ENCODE measurements at regions not wholly inside any gene's neighbourhood (a gene's known extent, or its start where the extent isn't known, plus 50 kb on each side); places are given as distances from the start of the nearest gene placed in this dataset.
"Not testable (repeated sequence)": the region's sequence is repeated elsewhere in the genome, so short reads cannot be mapped to it uniquely, and the experiment has no call there.

DNA sequence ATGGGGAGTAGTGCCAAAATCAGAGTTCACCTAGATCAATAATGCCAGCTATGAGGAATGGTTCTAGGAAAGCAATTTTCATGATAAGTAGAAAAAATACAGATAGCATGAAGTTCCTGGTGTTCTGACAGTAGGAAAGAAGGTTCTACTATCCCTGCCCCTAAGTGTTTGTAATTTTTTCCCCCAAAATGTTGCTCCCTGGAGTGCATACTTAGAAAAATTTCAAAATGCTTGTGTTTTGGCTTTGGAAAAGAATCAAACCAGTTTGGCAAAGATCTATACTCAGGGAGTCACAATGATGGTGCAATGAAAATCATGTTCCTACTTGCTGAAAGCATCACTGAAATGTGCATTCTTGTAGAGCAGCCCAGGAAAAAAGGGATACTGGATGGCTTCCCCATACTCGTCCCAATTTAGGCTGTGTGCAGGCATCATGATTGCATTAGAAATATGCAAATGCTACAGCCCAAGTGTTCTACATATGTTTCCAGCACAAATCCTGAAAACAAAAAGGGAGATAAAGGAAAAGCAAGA lies 74.7 kb downstream of the LPAR4 start:
- Histone ChIP-seq H3K9me3 (ENCODE audit: low read depth) (no peaks in the 10 kb centered on the region), H3K4me3 (no peak overlapping the region), H3K4me1 (ENCODE audit: low read depth) (no peaks in the 10 kb centered on the region), H3K27me3 (no peaks in the 10 kb centered on the region), H3K36me3 (no peaks in the 10 kb centered on the region), H3K27ac (no peak overlapping the region)
- TF ChIP-seq, protein P1, sequence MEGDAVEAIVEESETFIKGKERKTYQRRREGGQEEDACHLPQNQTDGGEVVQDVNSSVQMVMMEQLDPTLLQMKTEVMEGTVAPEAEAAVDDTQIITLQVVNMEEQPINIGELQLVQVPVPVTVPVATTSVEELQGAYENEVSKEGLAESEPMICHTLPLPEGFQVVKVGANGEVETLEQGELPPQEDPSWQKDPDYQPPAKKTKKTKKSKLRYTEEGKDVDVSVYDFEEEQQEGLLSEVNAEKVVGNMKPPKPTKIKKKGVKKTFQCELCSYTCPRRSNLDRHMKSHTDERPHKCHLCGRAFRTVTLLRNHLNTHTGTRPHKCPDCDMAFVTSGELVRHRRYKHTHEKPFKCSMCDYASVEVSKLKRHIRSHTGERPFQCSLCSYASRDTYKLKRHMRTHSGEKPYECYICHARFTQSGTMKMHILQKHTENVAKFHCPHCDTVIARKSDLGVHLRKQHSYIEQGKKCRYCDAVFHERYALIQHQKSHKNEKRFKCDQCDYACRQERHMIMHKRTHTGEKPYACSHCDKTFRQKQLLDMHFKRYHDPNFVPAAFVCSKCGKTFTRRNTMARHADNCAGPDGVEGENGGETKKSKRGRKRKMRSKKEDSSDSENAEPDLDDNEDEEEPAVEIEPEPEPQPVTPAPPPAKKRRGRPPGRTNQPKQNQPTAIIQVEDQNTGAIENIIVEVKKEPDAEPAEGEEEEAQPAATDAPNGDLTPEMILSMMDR (IDR thresholded peaks at IDR 0.05; ENCODE audit: low read depth, low read length): no peak
- DNase-seq (ENCODE audit: low read depth in 1 of 2, low spot score in 1 of 2): no peak

DNA sequence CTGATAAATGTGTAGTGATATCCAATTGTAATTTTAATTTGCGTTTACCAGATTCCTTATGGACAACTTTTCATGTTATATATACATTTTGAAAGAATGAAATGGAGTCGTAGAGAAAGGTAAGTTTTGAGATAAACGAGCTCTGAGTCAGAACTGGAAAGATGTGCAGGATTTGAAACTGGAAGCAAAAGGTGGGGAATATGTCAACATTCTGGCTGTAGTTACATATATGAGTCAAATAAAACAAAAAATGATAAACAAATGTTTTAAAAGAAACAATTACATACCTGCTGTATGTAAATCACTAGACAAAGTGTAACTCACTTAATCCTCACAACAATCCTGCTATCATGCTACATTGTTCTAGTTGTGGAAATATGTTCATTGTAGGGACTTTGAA lies 84.0 kb downstream of the LPAR4 start:
- Histone ChIP-seq H3K9me3 (ENCODE audit: low read depth) (no peaks in the 10 kb centered on the region), H3K4me3 (no peak overlapping the region), H3K27me3 (no peaks in the 10 kb centered on the region), H3K27ac (no peak overlapping the region), H3K4me1 (ENCODE audit: low read depth) (no peaks in the 10 kb centered on the region), H3K36me3 (no peaks in the 10 kb centered on the region)
- no peak for DNase-seq (ENCODE audit: low read depth in 1 of 2, low spot score in 1 of 2)
- TF ChIP-seq, protein P1 (IDR thresholded peaks at IDR 0.05; ENCODE audit: low read depth, low read length): no peak

DNA sequence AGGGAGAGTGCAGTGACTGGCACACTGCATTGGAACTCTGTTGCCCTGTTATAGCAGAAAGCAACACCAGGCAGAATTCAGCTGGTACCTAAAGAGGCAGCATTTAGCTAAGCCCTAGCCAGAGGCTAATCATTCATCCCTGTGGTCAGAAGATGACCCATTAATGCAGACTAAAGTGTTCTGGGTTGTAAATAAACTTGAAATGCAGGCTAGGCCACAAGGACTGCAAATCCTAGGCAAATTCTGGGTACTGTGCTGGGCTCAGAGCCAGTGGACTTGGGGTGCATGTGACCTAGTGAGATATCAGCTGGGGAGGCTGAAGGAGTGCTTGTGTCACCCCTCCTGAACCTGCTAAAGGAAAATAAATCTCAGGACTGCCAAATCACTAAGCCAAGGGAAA lies 91.2 kb downstream of the LPAR4 start:
- no peak for DNase-seq (ENCODE audit: low read depth in 1 of 2, low spot score in 1 of 2)
- no peaks in the 10 kb centered on the region for H3K27me3 ChIP-seq
- H3K36me3 ChIP-seq: no peaks in the 10 kb centered on the region
- no peak overlapping the region for H3K4me3 ChIP-seq
- H3K9me3 ChIP-seq (ENCODE audit: low read depth): no peaks in the 10 kb centered on the region
- TF ChIP-seq, protein P1 (IDR thresholded peaks at IDR 0.05; ENCODE audit: low read depth, low read length): no peak
- H3K4me1 ChIP-seq (ENCODE audit: low read depth): no peaks in the 10 kb centered on the region
- no peak overlapping the region for H3K27ac ChIP-seq

DNA sequence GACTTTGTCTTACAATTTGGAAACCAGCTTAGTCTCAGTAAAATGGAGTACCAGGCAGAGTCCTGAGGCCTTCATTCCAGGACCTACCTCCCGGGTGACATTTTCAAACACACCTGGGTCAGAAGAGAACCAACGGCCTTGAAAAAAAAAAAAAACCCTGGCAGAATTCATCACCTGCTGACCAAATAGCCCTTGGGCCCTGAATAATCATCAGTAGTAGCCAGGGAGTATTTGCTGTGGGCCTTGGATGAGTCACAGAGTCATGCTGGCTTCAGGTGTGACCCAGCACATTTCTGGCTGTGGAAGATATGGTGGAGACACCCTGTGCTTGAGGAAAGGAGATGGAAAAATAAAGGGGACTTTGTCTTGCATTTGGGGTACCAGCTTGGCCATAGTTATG lies 92.2 kb downstream of the LPAR4 start:
- TF ChIP-seq, protein P1 (IDR thresholded peaks at IDR 0.05; ENCODE audit: low read depth, low read length): no peak
- DNase-seq (ENCODE audit: low read depth in 1 of 2, low spot score in 1 of 2): no peak

DNA sequence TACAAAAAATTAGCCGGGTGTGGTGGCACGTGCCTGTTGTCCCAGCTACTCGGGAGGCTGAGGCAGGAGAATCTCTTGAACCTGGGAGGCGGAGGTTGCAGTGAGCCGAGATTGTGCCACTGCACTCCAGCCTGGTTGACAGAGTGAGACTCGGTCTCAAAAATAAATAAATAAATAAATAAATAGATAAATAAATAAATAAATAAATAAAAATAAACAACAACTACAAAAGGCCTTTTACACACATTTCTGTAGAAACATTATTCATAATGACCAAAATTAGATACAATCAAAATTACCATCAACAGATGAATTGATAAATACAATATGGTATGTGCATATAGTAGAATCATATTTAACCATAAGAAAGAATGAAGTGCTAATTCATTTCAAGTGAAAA lies 96.7 kb downstream of the LPAR4 start:
- DNase-seq (ENCODE audit: low read depth in 1 of 2, low spot score in 1 of 2); H3K27ac ChIP-seq; H3K36me3 ChIP-seq; H3K27me3 ChIP-seq; H3K4me3 ChIP-seq; H3K4me1 ChIP-seq (ENCODE audit: low read depth); H3K9me3 ChIP-seq (ENCODE audit: low read depth): not testable (repeated sequence)

More for the DNA sequence above, 92.2 kb downstream of the LPAR4 start:
- H3K27ac ChIP-seq: no peak overlapping the region
- no peaks in the 10 kb centered on the region for H3K27me3 ChIP-seq
- H3K4me1 ChIP-seq (ENCODE audit: low read depth): no peaks in the 10 kb centered on the region
- no peak overlapping the region for H3K4me3 ChIP-seq
- H3K9me3 ChIP-seq (ENCODE audit: low read depth): no peaks in the 10 kb centered on the region
- no peaks in the 10 kb centered on the region for H3K36me3 ChIP-seq

DNA sequence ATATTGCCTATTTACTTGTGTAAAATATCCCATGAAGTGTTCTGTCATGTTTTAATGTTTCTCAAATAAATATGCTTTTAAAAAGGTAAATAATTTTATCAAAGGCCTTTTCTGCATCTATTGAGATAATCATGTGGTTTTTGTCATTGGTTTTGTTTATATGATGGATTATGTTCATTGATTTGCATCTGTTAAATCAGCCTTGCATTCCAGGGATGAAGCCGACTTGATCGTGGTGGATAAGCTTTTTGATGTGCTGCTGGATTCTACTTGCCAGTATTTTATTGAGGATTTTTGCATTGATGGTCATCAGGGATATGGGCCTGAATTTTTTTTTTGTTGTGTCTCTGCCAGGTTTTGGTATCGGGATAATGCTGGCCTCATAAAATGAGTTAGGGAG lies 63.9 kb upstream of the P2RY10 start:
- not testable (repeated sequence) for H3K4me1 ChIP-seq (ENCODE audit: low read depth); H3K27me3 ChIP-seq; H3K36me3 ChIP-seq; H3K9me3 ChIP-seq (ENCODE audit: low read depth); H3K27ac ChIP-seq; DNase-seq (ENCODE audit: low read depth in 1 of 2, low spot score in 1 of 2); H3K4me3 ChIP-seq

DNA sequence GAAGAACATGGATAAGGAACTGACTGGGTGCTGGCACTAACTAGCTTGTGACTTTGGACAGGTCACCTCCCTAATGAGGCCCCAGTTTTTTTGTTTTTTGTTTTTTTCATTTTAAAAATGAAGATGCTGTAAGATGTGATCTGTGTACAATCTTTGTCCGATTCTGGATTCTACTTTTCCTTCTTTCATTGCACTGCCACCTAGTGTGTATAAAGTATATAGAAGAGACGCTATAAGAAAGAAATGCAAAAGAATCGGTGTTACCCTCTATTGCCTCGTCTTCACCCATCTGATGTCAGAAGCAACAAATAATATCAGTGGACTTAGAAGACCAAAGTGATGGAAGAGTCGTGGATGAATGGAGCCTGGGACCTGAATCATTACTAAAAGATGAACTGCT lies 58.6 kb upstream of the P2RY10 start:
- Histone ChIP-seq H3K27ac (no peak overlapping the region), H3K4me1 (ENCODE audit: low read depth) (no peaks in the 10 kb centered on the region), H3K4me3 (no peak overlapping the region), H3K27me3 (no peaks in the 10 kb centered on the region), H3K36me3 (no peaks in the 10 kb centered on the region), H3K9me3 (ENCODE audit: low read depth) (no peaks in the 10 kb centered on the region)
- DNase-seq (ENCODE audit: low read depth in 1 of 2, low spot score in 1 of 2): peak; percentile 1 to 13
- TF ChIP-seq, protein P1 (IDR thresholded peaks at IDR 0.05; ENCODE audit: low read depth, low read length): peak; percentile 31
